Tibial artery (tissue), 4 donors: ENCODE measurements at regions not wholly inside any gene's neighbourhood (a gene's known extent, or its start where the extent isn't known, plus 50 kb on each side); places are given as distances from the start of the nearest gene placed in this dataset.

ENCODE experiments used
- DNase-seq, 2 donors: peaks; one replicate each; pipeline ENCODE4 v3.0.0-alpha.2; 2019
- H3K27ac ChIP-seq, 2 donors: fragments of 200-600 bp; sonication (generic) in 1 of 2; 1 replicate in 1 of 2; 2 replicates in 1 of 2; pipeline ENCODE4 v1.5.1; 2018 to 2019; ENCODE audit warnings: mild to moderate bottlenecking in 1 of 2
- H3K27me3 ChIP-seq, 2 donors: fragments of 200-600 bp; sonication (generic) in 1 of 2; one replicate each; pipeline versions ENCODE4 v1.5.1 to v1.6.0; 2016 to 2019
- H3K36me3 ChIP-seq, 3 donors: fragments of 200-600 bp; sonication (generic) in 2 of 3; one replicate each; pipeline ENCODE4 v1.5.1; 2016 to 2019; ENCODE audit warnings: mild to moderate bottlenecking in 2 of 3
- H3K4me1 ChIP-seq, 4 donors: fragments of 200-600 bp; sonication (generic) in 2 of 4; 1 replicate in 3 of 4; 2 replicates in 1 of 4; pipeline ENCODE4 v1.5.1; 2016 to 2019
- H3K4me3 ChIP-seq, 2 donors: fragments of 200-600 bp; sonication (generic) in 1 of 2; 1 replicate in 1 of 2; 2 replicates in 1 of 2; pipeline ENCODE4 v1.5.1; 2018 to 2019; ENCODE audit warnings: mild to moderate bottlenecking in 2 of 2
- H3K9me3 ChIP-seq, 3 donors: fragments of 200-600 bp; sonication (generic) in 1 of 3; one replicate each; pipeline ENCODE4 v1.5.1; 2016 to 2019
- intact Hi-C: fragments of 100-400 bp; cut with DNase I; formaldehyde crosslinking; loops from one replicate; pipeline ENCODE4 v1.15.0; 2023; ENCODE audit warnings: low total_unique reads
- TF ChIP-seq, protein P1 (sequence below), 2 experiments: fragments of 200-600 bp in 1 of 2; fragments of 450-650 bp in 1 of 2; IDR thresholded peaks; one replicate each; pipeline ENCODE4 v1.5.1; 2017 to 2019; ENCODE audit warnings: antibody characterized with exemption in 2 of 2, mild to moderate bottlenecking in 1 of 2, moderate library complexity in 1 of 2

DNA sequence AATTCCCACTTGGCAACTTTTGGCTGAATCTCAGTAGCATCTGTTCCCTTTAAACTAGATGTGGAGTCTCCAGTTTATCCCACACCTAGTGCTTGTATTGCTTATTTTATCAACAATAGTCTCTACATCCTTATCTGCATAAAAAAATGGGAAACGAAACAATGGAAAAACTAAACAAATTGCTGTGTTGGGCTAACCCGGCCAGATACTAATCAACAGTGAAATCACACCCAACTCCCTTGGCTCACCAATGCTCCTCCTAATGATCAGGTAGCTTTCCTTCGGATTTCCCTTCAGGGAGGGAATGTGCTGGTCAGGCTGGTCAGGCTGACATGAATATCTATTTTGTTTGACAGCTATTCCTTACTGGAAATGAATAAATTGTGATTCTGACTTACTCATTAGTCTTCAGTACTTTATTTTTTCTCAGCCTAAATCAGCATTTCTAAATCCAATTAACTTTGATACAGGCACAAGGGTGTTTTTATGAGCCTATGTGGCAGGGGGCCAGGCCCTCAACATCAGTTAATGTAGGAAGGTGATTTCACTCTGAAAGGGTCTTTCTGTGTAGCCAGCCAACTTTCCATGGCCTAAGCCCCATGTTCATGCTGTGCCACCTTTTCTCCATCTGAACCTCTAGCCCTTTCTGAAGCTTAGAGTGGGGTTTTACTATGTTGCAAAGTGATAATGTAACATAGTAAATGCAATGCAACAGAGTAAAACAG, 170.5 kb upstream of the NPSR1 start:
- no peaks in the 10 kb centered on the region for H3K27me3 ChIP-seq
- H3K4me1 ChIP-seq, result no peaks in the 10 kb centered on the region
- intact Hi-C loops, result no loop called here
- H3K9me3 ChIP-seq, result no peaks in the 10 kb centered on the region
- no peak for DNase-seq
- no peak overlapping the region for H3K4me3 ChIP-seq
- TF ChIP-seq, protein P1, sequence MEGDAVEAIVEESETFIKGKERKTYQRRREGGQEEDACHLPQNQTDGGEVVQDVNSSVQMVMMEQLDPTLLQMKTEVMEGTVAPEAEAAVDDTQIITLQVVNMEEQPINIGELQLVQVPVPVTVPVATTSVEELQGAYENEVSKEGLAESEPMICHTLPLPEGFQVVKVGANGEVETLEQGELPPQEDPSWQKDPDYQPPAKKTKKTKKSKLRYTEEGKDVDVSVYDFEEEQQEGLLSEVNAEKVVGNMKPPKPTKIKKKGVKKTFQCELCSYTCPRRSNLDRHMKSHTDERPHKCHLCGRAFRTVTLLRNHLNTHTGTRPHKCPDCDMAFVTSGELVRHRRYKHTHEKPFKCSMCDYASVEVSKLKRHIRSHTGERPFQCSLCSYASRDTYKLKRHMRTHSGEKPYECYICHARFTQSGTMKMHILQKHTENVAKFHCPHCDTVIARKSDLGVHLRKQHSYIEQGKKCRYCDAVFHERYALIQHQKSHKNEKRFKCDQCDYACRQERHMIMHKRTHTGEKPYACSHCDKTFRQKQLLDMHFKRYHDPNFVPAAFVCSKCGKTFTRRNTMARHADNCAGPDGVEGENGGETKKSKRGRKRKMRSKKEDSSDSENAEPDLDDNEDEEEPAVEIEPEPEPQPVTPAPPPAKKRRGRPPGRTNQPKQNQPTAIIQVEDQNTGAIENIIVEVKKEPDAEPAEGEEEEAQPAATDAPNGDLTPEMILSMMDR (IDR thresholded peaks at IDR 0.05), result no peak
- H3K36me3 ChIP-seq, result no peaks in the 10 kb centered on the region
- no peak overlapping the region for H3K27ac ChIP-seq

DNA sequence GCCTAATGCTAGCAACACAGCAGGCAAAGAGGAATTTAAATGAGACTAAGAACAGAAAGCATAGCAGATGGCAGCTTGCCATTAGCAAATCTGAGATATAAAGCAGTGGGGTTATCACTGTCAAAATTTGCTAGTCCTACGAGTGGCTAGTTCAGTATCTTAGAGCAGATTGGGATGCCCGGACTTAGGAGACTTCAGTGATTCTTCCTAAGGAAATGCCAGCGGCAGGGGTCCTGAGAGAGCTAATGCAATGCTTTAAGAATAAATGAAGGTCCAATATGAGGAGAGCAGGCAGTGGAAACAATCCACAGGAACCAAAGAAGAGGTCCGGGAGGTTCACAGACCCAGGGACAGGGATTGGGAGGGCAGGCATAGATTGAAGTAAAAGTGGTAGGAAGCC, 169.3 kb upstream of the NPSR1 start:
- H3K4me1 ChIP-seq, result no peaks in the 10 kb centered on the region
- intact Hi-C loops, result no loop called here
- TF ChIP-seq, protein P1 (IDR thresholded peaks at IDR 0.05), result no peak

DNA sequence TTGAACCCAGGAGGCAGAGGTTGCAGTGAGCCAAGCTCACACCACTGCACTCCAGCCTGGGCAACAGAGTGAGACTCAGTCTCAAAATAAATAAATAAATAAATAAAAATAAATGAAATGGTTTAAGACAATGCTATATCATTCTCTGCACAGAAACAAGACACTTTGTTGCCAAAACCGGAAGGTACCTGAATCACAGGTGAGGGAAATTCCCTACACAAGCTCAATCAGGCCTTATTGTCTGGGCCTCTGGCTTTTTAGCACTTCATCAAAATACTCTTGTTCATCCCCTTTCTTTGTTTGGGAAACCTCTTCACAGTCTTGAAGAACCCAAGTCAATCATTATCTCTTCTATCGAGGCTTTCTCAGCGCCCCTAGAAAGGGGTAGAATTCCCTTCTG, 166.1 kb upstream of the NPSR1 start:
- intact Hi-C loops, result no loop called here
- TF ChIP-seq, protein P1 (IDR thresholded peaks at IDR 0.05), result no peak
- Histone ChIP-seq H3K9me3 (no peaks in the 10 kb centered on the region), H3K27me3 (no peaks in the 10 kb centered on the region), H3K4me3 (no peak overlapping the region), H3K27ac (no peak overlapping the region), H3K36me3 (no peaks in the 10 kb centered on the region), H3K4me1 (no peaks in the 10 kb centered on the region)
- no peak for DNase-seq

More for the DNA sequence above, 169.3 kb upstream of the NPSR1 start:
- H3K27ac ChIP-seq, result no peak overlapping the region
- H3K36me3 ChIP-seq, result no peaks in the 10 kb centered on the region
- H3K27me3 ChIP-seq, result no peaks in the 10 kb centered on the region
- H3K9me3 ChIP-seq, result no peaks in the 10 kb centered on the region
- no peak for DNase-seq
- no peak overlapping the region for H3K4me3 ChIP-seq

DNA sequence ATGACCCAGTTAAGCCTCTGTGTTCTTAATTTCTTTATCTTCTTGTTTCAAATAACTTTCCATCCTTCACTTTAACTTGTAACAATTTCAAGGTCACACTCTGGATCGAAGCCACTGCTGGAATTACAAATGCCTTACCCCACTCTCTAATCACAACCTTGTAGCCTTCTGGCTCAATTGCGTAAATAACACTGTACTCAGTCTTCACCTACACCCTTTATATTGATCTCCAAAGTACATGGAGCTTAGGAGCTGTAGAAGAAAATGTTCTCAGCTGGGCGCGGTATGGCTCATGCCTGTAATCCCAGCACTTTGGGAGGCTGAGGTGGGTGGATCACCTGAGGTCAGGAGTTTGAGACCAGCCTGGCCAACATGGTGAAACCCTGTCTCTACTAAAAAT, 164.3 kb upstream of the NPSR1 start:
- no peaks in the 10 kb centered on the region for H3K27me3 ChIP-seq
- H3K4me3 ChIP-seq, result no peak overlapping the region
- no peaks in the 10 kb centered on the region for H3K9me3 ChIP-seq
- no peaks in the 10 kb centered on the region for H3K36me3 ChIP-seq
- no peaks in the 10 kb centered on the region for H3K4me1 ChIP-seq
- DNase-seq, result no peak
- H3K27ac ChIP-seq, result no peak overlapping the region
- TF ChIP-seq, protein P1 (IDR thresholded peaks at IDR 0.05), result no peak
- intact Hi-C loops, result no loop called here

DNA sequence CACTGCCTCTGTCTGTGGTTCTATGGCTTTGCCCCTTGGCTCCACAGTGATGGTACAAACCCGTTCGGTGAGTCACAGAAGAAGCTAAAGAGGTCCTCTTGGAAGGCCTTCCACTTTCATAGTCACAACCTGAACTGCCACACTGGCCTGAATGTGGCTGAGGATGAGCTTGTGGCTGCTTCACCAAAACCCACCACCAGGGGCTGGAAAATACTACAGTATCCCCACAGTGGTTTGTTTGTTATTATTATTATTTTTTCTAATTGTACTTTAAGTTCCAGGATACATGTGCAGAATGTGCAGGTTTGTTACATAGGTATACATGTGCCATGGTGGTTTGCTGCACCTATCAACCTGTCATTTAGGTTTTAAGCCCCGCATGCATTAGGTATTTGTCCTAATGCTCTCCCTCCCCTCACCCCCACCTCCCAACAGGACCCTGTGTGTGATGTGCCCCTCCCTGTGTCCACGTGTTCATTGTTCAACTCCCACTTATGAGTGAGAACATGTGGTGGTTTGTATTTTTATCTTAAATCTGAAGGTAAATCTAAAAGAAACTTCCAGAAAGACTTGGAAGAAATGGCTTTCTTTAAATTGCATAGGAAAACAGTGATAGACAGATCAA, 160.8 kb upstream of the NPSR1 start:
- no peaks in the 10 kb centered on the region for H3K36me3 ChIP-seq
- intact Hi-C loops, result no loop called here
- H3K9me3 ChIP-seq, result no peaks in the 10 kb centered on the region
- H3K4me1 ChIP-seq, result no peaks in the 10 kb centered on the region
- H3K4me3 ChIP-seq, result no peak overlapping the region
- TF ChIP-seq, protein P1 (IDR thresholded peaks at IDR 0.05), result no peak
- no peak overlapping the region for H3K27ac ChIP-seq
- H3K27me3 ChIP-seq, result no peaks in the 10 kb centered on the region
- DNase-seq, result no peak
